ENCODE measurements at regions not wholly inside any gene's neighbourhood (a gene's known extent, or its start where the extent isn't known, plus 50 kb on each side); places are given as distances from the start of the nearest gene placed in this dataset.

GRCh38 chr15:101562428-101563059, 73.0 kb upstream of the PCSK6 start:
- TF ChIP-seq CTCF (conservative IDR thresholded peaks at IDR 0.05; ENCODE audit: low read depth in 2 of 2) (no peak), STAT1 (IDR thresholded peaks at IDR 0.05; ENCODE audit: unreplicated experiment) (no peak), POLR2AphosphoS5 (IDR thresholded peaks at IDR 0.05; ENCODE audit: low read depth) (no peak), JUNB (IDR thresholded peaks at IDR 0.05; ENCODE audit: unreplicated experiment) (no peak), EZH2 (IDR thresholded peaks at IDR 0.05; ENCODE audit: low read depth, unreplicated experiment) (no peak)
- TF ChIP-seq, protein P1, sequence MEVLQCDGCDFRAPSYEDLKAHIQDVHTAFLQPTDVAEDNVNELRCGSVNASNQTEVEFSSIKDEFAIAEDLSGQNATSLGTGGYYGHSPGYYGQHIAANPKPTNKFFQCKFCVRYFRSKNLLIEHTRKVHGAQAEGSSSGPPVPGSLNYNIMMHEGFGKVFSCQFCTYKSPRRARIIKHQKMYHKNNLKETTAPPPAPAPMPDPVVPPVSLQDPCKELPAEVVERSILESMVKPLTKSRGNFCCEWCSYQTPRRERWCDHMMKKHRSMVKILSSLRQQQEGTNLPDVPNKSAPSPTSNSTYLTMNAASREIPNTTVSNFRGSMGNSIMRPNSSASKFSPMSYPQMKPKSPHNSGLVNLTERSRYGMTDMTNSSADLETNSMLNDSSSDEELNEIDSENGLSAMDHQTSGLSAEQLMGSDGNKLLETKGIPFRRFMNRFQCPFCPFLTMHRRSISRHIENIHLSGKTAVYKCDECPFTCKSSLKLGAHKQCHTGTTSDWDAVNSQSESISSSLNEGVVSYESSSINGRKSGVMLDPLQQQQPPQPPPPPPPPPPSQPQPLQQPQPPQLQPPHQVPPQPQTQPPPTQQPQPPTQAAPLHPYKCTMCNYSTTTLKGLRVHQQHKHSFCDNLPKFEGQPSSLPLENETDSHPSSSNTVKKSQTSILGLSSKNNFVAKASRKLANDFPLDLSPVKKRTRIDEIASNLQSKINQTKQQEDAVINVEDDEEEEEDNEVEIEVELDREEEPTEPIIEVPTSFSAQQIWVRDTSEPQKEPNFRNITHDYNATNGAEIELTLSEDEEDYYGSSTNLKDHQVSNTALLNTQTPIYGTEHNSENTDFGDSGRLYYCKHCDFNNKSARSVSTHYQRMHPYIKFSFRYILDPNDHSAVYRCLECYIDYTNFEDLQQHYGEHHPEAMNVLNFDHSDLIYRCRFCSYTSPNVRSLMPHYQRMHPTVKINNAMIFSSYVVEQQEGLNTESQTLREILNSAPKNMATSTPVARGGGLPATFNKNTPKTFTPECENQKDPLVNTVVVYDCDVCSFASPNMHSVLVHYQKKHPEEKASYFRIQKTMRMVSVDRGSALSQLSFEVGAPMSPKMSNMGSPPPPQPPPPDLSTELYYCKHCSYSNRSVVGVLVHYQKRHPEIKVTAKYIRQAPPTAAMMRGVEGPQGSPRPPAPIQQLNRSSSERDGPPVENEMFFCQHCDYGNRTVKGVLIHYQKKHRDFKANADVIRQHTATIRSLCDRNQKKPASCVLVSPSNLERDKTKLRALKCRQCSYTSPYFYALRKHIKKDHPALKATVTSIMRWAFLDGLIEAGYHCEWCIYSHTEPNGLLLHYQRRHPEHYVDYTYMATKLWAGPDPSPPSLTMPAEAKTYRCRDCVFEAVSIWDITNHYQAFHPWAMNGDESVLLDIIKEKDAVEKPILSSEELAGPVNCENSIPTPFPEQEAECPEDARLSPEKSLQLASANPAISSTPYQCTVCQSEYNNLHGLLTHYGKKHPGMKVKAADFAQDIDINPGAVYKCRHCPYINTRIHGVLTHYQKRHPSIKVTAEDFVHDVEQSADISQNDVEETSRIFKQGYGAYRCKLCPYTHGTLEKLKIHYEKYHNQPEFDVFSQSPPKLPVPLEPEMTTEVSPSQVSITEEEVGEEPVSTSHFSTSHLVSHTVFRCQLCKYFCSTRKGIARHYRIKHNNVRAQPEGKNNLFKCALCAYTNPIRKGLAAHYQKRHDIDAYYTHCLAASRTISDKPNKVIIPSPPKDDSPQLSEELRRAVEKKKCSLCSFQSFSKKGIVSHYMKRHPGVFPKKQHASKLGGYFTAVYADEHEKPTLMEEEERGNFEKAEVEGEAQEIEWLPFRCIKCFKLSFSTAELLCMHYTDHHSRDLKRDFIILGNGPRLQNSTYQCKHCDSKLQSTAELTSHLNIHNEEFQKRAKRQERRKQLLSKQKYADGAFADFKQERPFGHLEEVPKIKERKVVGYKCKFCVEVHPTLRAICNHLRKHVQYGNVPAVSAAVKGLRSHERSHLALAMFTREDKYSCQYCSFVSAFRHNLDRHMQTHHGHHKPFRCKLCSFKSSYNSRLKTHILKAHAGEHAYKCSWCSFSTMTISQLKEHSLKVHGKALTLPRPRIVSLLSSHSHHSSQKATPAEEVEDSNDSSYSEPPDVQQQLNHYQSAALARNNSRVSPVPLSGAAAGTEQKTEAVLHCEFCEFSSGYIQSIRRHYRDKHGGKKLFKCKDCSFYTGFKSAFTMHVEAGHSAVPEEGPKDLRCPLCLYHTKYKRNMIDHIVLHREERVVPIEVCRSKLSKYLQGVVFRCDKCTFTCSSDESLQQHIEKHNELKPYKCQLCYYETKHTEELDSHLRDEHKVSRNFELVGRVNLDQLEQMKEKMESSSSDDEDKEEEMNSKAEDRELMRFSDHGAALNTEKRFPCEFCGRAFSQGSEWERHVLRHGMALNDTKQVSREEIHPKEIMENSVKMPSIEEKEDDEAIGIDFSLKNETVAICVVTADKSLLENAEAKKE (CRISPR knock-in tag; IDR thresholded peaks at IDR 0.05): no peak
- TF ChIP-seq, protein P2, sequence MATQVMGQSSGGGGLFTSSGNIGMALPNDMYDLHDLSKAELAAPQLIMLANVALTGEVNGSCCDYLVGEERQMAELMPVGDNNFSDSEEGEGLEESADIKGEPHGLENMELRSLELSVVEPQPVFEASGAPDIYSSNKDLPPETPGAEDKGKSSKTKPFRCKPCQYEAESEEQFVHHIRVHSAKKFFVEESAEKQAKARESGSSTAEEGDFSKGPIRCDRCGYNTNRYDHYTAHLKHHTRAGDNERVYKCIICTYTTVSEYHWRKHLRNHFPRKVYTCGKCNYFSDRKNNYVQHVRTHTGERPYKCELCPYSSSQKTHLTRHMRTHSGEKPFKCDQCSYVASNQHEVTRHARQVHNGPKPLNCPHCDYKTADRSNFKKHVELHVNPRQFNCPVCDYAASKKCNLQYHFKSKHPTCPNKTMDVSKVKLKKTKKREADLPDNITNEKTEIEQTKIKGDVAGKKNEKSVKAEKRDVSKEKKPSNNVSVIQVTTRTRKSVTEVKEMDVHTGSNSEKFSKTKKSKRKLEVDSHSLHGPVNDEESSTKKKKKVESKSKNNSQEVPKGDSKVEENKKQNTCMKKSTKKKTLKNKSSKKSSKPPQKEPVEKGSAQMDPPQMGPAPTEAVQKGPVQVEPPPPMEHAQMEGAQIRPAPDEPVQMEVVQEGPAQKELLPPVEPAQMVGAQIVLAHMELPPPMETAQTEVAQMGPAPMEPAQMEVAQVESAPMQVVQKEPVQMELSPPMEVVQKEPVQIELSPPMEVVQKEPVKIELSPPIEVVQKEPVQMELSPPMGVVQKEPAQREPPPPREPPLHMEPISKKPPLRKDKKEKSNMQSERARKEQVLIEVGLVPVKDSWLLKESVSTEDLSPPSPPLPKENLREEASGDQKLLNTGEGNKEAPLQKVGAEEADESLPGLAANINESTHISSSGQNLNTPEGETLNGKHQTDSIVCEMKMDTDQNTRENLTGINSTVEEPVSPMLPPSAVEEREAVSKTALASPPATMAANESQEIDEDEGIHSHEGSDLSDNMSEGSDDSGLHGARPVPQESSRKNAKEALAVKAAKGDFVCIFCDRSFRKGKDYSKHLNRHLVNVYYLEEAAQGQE (IDR thresholded peaks at IDR 0.05; ENCODE audit: unreplicated experiment): no peak

All from GM23338 (cell line).